Esophagus squamous epithelium (tissue), 4 donors: ENCODE measurements at regions not wholly inside any gene's neighbourhood (a gene's known extent, or its start where the extent isn't known, plus 50 kb on each side); places are given as distances from the start of the nearest gene placed in this dataset.

Experiments used
- CTCF ChIP-seq, 6 experiments: fragments of 450-650 bp in 4 of 6; fragments of 200-600 bp in 2 of 6; sonication (generic) in 2 of 6; IDR thresholded peaks; one replicate each; pipeline ENCODE4 v1.5.1; 2016 to 2019; ENCODE audit warnings: antibody characterized with exemption in 6 of 6, mild to moderate bottlenecking in 4 of 6, moderate library complexity in 4 of 6
- POLR2A ChIP-seq, 4 donors: fragments of 450-650 bp; IDR thresholded peaks; one replicate each; pipeline ENCODE4 v1.6.1; 2017; ENCODE audit warnings: antibody characterized with exemption in 4 of 4, mild to moderate bottlenecking in 4 of 4, moderate library complexity in 3 of 4

GRCh38 chr11:27873664-27874063 is 173.4 kb upstream of the BDNF start:
- TF ChIP-seq CTCF (IDR thresholded peaks at IDR 0.05): no peak
- no peak for TF ChIP-seq POLR2A (IDR thresholded peaks at IDR 0.05)
